HCT116 (cell line): ENCODE measurements at regions not wholly inside any gene's neighbourhood (a gene's known extent, or its start where the extent isn't known, plus 50 kb on each side); places are given as distances from the start of the nearest gene placed in this dataset.

ENCODE experiments used
- ATAC-seq: fragments of 200-7000 bp; cut with Tn5 transposase; 2 replicates; pipeline ENCODE4 v1.9.1; 2020; ENCODE audit warnings: mild to moderate bottlenecking, moderate library complexity
- BruUV-seq: library from RNA; stranded (reverse); fragments of 400-500 nt; replicated peaks from 2 replicates; lab custom pipeline; 2021; lab: Mats Ljungman, UMichigan
- CTCF ChIA-PET: fragments of 300-600 bp; sonication (Branson Sonifier 250); formaldehyde crosslinking; loops from one replicate; lab custom pipeline; 2021; ENCODE audit warnings: antibody characterized with exemption; lab: Charles Lee
- POLR2A ChIA-PET: fragments of 300-600, 350-600 bp; sonication (Branson Sonifier 250); formaldehyde crosslinking; loops from one replicate; lab custom pipeline; 2021; ENCODE audit warnings: antibody characterized with exemption; lab: Charles Lee
- RAD21 ChIA-PET, 2 experiments: fragments of 300-600 bp; sonication (Branson Sonifier 250); formaldehyde crosslinking; loops; one replicate each; lab custom pipeline; 2023; ENCODE audit warnings: low total read pairs in 2 of 2; ENCODE audit not compliant: uncharacterized antibody in 2 of 2, unreplicated experiment in 2 of 2, low non-redundant PET in 1 of 2; lab: Charles Lee
- DNase-seq: peaks from one replicate; pipeline ENCODE4 v3.0.0-alpha.2; 2010; ENCODE audit warnings: low read depth, low spot score
- H2AFZ ChIP-seq: fragments of 200-600 bp; shearing (Covaris generic), sonication (generic); 2 replicates; pipeline ENCODE4 v1.6.1; 2017; ENCODE audit warnings: low read depth, mixed run types, mixed read lengths, antibody characterized with exemption, low read length; ENCODE audit not compliant: poor library complexity, severe bottlenecking
- H3K27ac ChIP-seq: 2 replicates; pipeline ENCODE4 v1.5.1; 2012; ENCODE audit warnings: low read depth, low read length
- H3K27me3 ChIP-seq: fragments of 200-600 bp; sonication (generic); 2 replicates; pipeline ENCODE4 v1.6.1; 2016; ENCODE audit warnings: mixed run types, low read length, mixed read lengths; ENCODE audit not compliant: insufficient read depth
- H3K36me3 ChIP-seq, 2 experiments: fragments of 200-500 bp in 1 of 2; fragments of 200-600 bp in 1 of 2; sonication (Bioruptor generic) in 1 of 2; sonication (generic) in 1 of 2; 2 replicates each; pipeline versions ENCODE4 v1.5.1 to v1.6.1; 2014 to 2016; ENCODE audit warnings: low read length in 2 of 2, inconsistent platforms in 1 of 2, mixed read lengths in 1 of 2, mixed run types in 1 of 2; ENCODE audit not compliant: insufficient read depth in 2 of 2, control insufficient read depth in 1 of 2
- H3K4me1 ChIP-seq, 2 experiments: fragments of 200-600 bp in 1 of 2; sonication (generic) in 1 of 2; 2 replicates each; pipeline versions ENCODE4 v1.5.1 to v1.6.1; 2012 to 2017; ENCODE audit warnings: low read length in 2 of 2, inconsistent platforms in 1 of 2, mild to moderate bottlenecking in 1 of 2, mixed read lengths in 1 of 2, mixed run types in 1 of 2, moderate library complexity in 1 of 2; ENCODE audit not compliant: insufficient read depth in 2 of 2, control insufficient read depth in 1 of 2
- H3K4me2 ChIP-seq: fragments of 200-600 bp; sonication (generic); 2 replicates; pipeline ENCODE4 v1.6.1; 2017; ENCODE audit warnings: mixed run types, low read length, mixed read lengths
- H3K4me3 ChIP-seq, 2 experiments: fragments of 200-600 bp in 1 of 2; sonication (generic) in 1 of 2; replicated peaks in 1 of 2; 2 replicates each; pipeline ENCODE4 v1.5.1; 2011 to 2016; ENCODE audit warnings: low read length in 2 of 2, control low read depth in 1 of 2, low read depth in 1 of 2, mild to moderate bottlenecking in 1 of 2, mixed read lengths in 1 of 2, mixed run types in 1 of 2
- H3K79me2 ChIP-seq: fragments of 200-600 bp; sonication (generic); 2 replicates; pipeline ENCODE4 v1.6.1; 2017; ENCODE audit warnings: mild to moderate bottlenecking, mixed run types, low read length, moderate library complexity, mixed read lengths; ENCODE audit not compliant: insufficient read depth
- H3K9ac ChIP-seq: fragments of 200-600 bp; sonication (generic); 2 replicates; pipeline ENCODE4 v1.6.1; 2016; ENCODE audit warnings: low read length, mixed read lengths
- H3K9me2 ChIP-seq: fragments of 200-600 bp; sonication (generic), shearing (Covaris generic); 2 replicates; pipeline ENCODE4 v1.6.1; 2017; ENCODE audit warnings: mixed run types, mild to moderate bottlenecking, moderate library complexity; ENCODE audit not compliant: insufficient read depth
- H3K9me3 ChIP-seq, 2 experiments: fragments of 200-500 bp in 1 of 2; fragments of 200-600 bp in 1 of 2; sonication (Bioruptor generic) in 1 of 2; sonication (generic) in 1 of 2; 2 replicates each; pipeline ENCODE4 v1.6.1; 2014 to 2017; ENCODE audit warnings: low read length in 2 of 2, mixed read lengths in 2 of 2, inconsistent platforms in 1 of 2, low read depth in 1 of 2, mild to moderate bottlenecking in 1 of 2, mixed run types in 1 of 2, moderate library complexity in 1 of 2; ENCODE audit not compliant: control insufficient read depth in 1 of 2, insufficient read depth in 1 of 2
- H4K20me1 ChIP-seq: fragments of 200-600 bp; sonication (generic), shearing (Covaris generic); 2 replicates; pipeline ENCODE4 v1.6.1; 2017; ENCODE audit warnings: mixed run types, mild to moderate bottlenecking, moderate library complexity; ENCODE audit not compliant: insufficient read depth
- ATF3 ChIP-seq: IDR thresholded peaks from 2 replicates; pipeline ENCODE4 v1.6.1; 2012
- CBX3 ChIP-seq: IDR thresholded peaks from 2 replicates; pipeline ENCODE4 v1.6.1; 2012; ENCODE audit warnings: low read depth
- CTCF ChIP-seq, 3 experiments: fragments of 200-600 bp in 1 of 3; sonication (generic) in 1 of 3; IDR thresholded peaks in 2 of 3; conservative IDR thresholded peaks in 1 of 3; 2 replicates each; pipeline ENCODE4 v1.5.1; 2012 to 2017; ENCODE audit warnings: low read depth in 2 of 3, low read length in 2 of 3, antibody characterized with exemption in 1 of 3, borderline replicate concordance in 1 of 3, control low read depth in 1 of 3, mild to moderate bottlenecking in 1 of 3, mixed read lengths in 1 of 3, mixed run types in 1 of 3, moderate library complexity in 1 of 3; ENCODE audit not compliant: insufficient read depth in 1 of 3
- ELF1 ChIP-seq: IDR thresholded peaks from 2 replicates; pipeline ENCODE4 v1.6.1; 2012; ENCODE audit warnings: low read depth, borderline replicate concordance
- EZH2 ChIP-seq: fragments of 200-600 bp; sonication (generic); IDR thresholded peaks from 2 replicates; pipeline ENCODE4 v1.6.1; 2017; ENCODE audit warnings: antibody characterized with exemption, mixed run types
- EZH2phosphoT487 ChIP-seq: fragments of 200-600 bp; IDR thresholded peaks from 2 replicates; pipeline ENCODE4 v1.6.1; 2018; ENCODE audit warnings: antibody characterized with exemption, borderline replicate concordance
- FOSL1 ChIP-seq: IDR thresholded peaks from 2 replicates; pipeline ENCODE4 v1.6.1; 2012; ENCODE audit warnings: low read depth
- JUND ChIP-seq: IDR thresholded peaks from 2 replicates; pipeline ENCODE4 v1.6.1; 2012
- POLR2A ChIP-seq: IDR thresholded peaks from 2 replicates; pipeline ENCODE4 v1.7.0; 2011; ENCODE audit warnings: borderline replicate concordance; ENCODE audit not compliant: insufficient read depth, insufficient read length; ENCODE audit errors: extremely low read depth
- POLR2AphosphoS5 ChIP-seq: IDR thresholded peaks from 2 replicates; pipeline ENCODE4 v1.6.1; 2011; ENCODE audit warnings: mild to moderate bottlenecking, low read depth, low read length, moderate library complexity
- REST ChIP-seq: IDR thresholded peaks from 2 replicates; pipeline ENCODE4 v1.6.1; 2012; ENCODE audit warnings: low read depth
- SP1 ChIP-seq: IDR thresholded peaks from 2 replicates; pipeline ENCODE4 v1.6.1; 2012; ENCODE audit warnings: low read depth
- SRF ChIP-seq: IDR thresholded peaks from 2 replicates; pipeline ENCODE4 v1.6.1; 2012; ENCODE audit warnings: low read depth
- TCF7L2 ChIP-seq: IDR thresholded peaks from 2 replicates; pipeline ENCODE4 v1.7.0; 2011; ENCODE audit warnings: borderline replicate concordance, inconsistent platforms; ENCODE audit not compliant: insufficient read depth, insufficient read length; ENCODE audit errors: extremely low read depth
- YY1 ChIP-seq: IDR thresholded peaks from 2 replicates; pipeline ENCODE4 v1.6.1; 2011; ENCODE audit warnings: low read length, low read depth, moderate library complexity, mild to moderate bottlenecking; ENCODE audit not compliant: insufficient replicate concordance; ENCODE audit errors: extremely low read depth
- ZBTB33 ChIP-seq: IDR thresholded peaks from 2 replicates; pipeline ENCODE4 v1.6.1; 2011; ENCODE audit warnings: mild to moderate bottlenecking, low read length, moderate library complexity; ENCODE audit not compliant: insufficient replicate concordance; ENCODE audit errors: extremely low read depth
- ZFX ChIP-seq: fragments of 450-650 bp; IDR thresholded peaks from 2 replicates; pipeline ENCODE4 v1.6.1; 2017
- ZNF274 ChIP-seq: fragments of 200-500 bp; sonication (Bioruptor generic); IDR thresholded peaks from 2 replicates; pipeline ENCODE4 v1.6.1; 2014; ENCODE audit warnings: mild to moderate bottlenecking, low read depth, low read length, inconsistent platforms
- intact Hi-C: fragments of 100-400 bp; cut with micrococcal nuclease; formaldehyde crosslinking; loops from 2 replicates; pipeline ENCODE4 v1.10.0; 2022

DNA sequence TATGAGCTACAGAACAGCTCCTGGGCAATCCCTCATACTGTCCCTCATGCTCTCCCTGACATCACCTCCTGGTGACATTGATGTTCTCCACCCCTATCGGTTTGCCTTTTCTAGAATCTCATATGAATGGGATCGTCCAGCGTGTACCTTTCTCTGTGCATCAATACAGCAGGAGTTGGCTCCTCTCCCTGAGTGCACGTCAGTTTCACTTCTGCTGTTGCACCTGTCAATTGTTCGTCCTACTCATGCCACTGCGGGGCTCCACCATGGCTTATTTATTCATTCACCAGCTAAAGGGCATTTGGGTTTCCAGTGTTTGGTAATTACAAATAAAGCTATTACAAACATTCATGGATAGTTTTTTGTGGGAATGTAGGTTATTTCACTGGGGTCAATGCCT lies 269.1 kb upstream of the ZFP42 start:
- ChIA-PET POLR2A (no interaction called here), RAD21 (no interaction called here), CTCF (no interaction called here)
- BruUV-seq: no TSS peak
- TF ChIP-seq FOSL1 (no peak), ZFX (no peak), SP1 (no peak), YY1 (no peak), ATF3 (no peak), POLR2AphosphoS5 (no peak), ZBTB33 (no peak), SRF (no peak), EZH2 (no peak), REST (no peak), CBX3 (no peak), ZNF274 (no peak), CTCF (IDR thresholded peaks at IDR 0.05 in 2 of 3, conservative IDR thresholded peaks at IDR 0.05 in 1 of 3; ENCODE audit: borderline replicate concordance in 1 of 3, insufficient read depth in 1 of 3, low read depth in 2 of 3, low read length in 2 of 3) (no peak), ELF1 (no peak), TCF7L2 (no peak), POLR2A (no peak), EZH2phosphoT487 (no peak), JUND (no peak)
- Histone ChIP-seq H3K4me2 (no peak overlapping the region), H3K4me1 (no peaks in the 10 kb centered on the region), H3K9me3 (no peaks in the 10 kb centered on the region), H3K27me3 (no peaks in the 10 kb centered on the region), H2AFZ (no peak overlapping the region), H3K4me3 (no peak overlapping the region), H3K9me2 (no peaks in the 10 kb centered on the region), H3K27ac (no peak overlapping the region), H3K79me2 (no peaks in the 10 kb centered on the region), H4K20me1 (no peaks in the 10 kb centered on the region), H3K9ac (no peak overlapping the region), H3K36me3 (no peaks in the 10 kb centered on the region)
- no peak for ATAC-seq
- no peak for DNase-seq
- intact Hi-C loops: no loop called here
